GM19372 (cell line): ENCODE measurements at regions not wholly inside any gene's neighbourhood (a gene's known extent, or its start where the extent isn't known, plus 50 kb on each side); places are given as distances from the start of the nearest gene placed in this dataset.
"Not testable (repeated sequence)": the region's sequence is repeated elsewhere in the genome, so short reads cannot be mapped to it uniquely, and the experiment has no call there.

Source experiments
- ATAC-seq: cut with Tn5 transposase; IDR thresholded peaks from one replicate; pipeline ENCODE4 v1.9.1; 2021; ENCODE audit warnings: mild to moderate bottlenecking, low read depth, moderate library complexity; ENCODE audit not compliant: unreplicated experiment

GRCh38 chr2:226187156-226187555 is 612.5 kb downstream of the IRS1 start:
- ATAC-seq: no peak

- no peak for ATAC-seq
These were observed 613.9 kb downstream of the IRS1 start for GRCh38 chr2:226185616-226186211.

GRCh38 chr2:226184940-226185615 is 614.5 kb downstream of the IRS1 start:
- ATAC-seq: no peak

- ATAC-seq: no peak
These were observed 615.1 kb downstream of the IRS1 start for GRCh38 chr2:226184540-226184939.

GRCh38 chr2:226183550-226183949 is 616.1 kb downstream of the IRS1 start:
- no peak for ATAC-seq

GRCh38 chr2:226183033-226183432 is 616.6 kb downstream of the IRS1 start:
- ATAC-seq: no peak

- no peak for ATAC-seq
These were observed 617.7 kb downstream of the IRS1 start for GRCh38 chr2:226181909-226182308.

- ATAC-seq: no peak
These were observed 619.2 kb downstream of the IRS1 start for GRCh38 chr2:226180281-226180884.

- no peak for ATAC-seq
These were observed 620.6 kb downstream of the IRS1 start for GRCh38 chr2:226179010-226179409.

GRCh38 chr2:226176283-226176984 is 623.2 kb downstream of the IRS1 start:
- no peak for ATAC-seq

- ATAC-seq: no peak
These were observed 625.2 kb downstream of the IRS1 start for GRCh38 chr2:226174390-226174789.

GRCh38 chr2:226172939-226173338 is 626.7 kb downstream of the IRS1 start:
- no peak for ATAC-seq

GRCh38 chr2:226172309-226172708 is 627.3 kb downstream of the IRS1 start:
- no peak for ATAC-seq

- ATAC-seq: no peak
These were observed 629.7 kb downstream of the IRS1 start for GRCh38 chr2:226169751-226170581.

- no peak for ATAC-seq
These were observed 631.0 kb downstream of the IRS1 start for GRCh38 chr2:226168496-226169160.

- no peak for ATAC-seq
These were observed 635.1 kb downstream of the IRS1 start for GRCh38 chr2:226164512-226164911.

GRCh38 chr2:226160617-226161016 is 639.0 kb downstream of the IRS1 start:
- not testable (repeated sequence) for ATAC-seq

GRCh38 chr2:226159875-226160479 is 639.6 kb downstream of the IRS1 start:
- no peak for ATAC-seq

- ATAC-seq: no peak
These were observed 640.7 kb downstream of the IRS1 start for GRCh38 chr2:226158940-226159339.

GRCh38 chr2:226158229-226158628 is 641.4 kb downstream of the IRS1 start:
- ATAC-seq: no peak
